HG03457 (cell line): ENCODE measurements at regions not wholly inside any gene's neighbourhood (a gene's known extent, or its start where the extent isn't known, plus 50 kb on each side); places are given as distances from the start of the nearest gene placed in this dataset.
"Not testable (repeated sequence)": the region's sequence is repeated elsewhere in the genome, so short reads cannot be mapped to it uniquely, and the experiment has no call there.

Source experiments
- ATAC-seq: cut with Tn5 transposase; IDR thresholded peaks from one replicate; pipeline ENCODE4 v1.9.1; 2021; ENCODE audit warnings: moderate number of reproducible peaks; ENCODE audit not compliant: unreplicated experiment

DNA sequence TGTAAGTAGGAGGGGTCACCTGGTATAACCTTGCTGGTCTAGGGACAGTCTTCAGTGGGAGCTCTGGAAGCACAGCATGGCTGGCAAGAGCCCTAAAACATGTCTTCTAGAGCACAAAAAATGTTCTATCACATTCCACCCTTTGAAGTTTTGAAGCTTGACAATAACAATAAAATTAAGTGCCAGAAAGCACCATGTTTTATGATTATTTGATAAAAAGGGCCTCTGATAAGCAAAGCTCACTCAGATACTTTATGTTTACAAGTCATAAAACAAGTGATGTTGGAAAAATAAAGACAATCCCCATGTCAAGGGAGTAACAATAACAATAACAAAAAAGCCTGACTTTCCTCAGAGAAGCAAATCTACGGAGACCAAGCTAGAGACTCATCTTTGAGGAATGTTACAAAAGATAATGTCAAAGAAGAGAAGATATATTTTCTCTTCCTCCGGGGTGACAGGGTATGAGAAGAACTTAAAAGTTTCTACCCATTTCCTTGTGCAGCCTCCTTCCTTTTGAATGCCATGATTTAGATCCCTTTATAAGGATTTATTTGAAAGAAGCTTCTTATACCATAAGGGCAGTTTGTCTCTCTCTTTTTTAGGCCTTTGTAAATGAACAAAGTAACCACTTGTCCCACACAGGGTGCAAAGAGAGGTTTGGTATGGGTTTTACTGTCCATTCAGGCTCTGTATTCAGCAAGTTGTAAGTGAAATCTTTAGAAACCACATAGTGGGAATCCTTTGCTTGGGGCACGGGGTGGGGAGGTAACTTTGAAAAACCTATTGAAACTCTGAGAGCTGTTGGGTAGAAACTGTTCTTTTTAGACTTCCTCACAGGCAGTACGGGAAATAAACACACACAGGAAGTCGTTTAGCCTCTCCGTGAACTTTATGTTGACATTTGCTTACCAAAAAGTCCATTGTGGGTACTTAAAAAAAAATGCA is 109.6 kb upstream of the RBMS3 start:
- ATAC-seq: no peak

DNA sequence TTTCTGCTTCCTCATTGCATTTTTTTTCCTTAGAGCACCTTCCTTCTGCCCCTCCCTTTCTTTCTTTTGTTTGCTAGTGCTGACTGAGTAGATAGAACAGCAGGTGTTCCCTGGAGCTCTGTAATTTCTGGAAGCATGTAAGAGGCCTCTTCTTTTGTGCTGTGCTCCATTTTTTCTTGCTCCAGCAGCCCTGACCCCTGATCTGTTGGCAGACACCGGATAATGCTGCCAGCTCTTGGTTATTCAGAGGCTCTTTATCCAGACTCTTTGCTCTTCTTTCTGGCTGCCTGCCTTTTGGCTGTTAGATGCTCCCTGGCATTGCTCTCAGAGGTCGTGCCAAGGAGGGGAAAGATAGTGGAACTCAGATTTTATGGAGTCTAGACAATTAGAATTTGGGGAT is 104.4 kb upstream of the RBMS3 start:
- no peak for ATAC-seq

DNA sequence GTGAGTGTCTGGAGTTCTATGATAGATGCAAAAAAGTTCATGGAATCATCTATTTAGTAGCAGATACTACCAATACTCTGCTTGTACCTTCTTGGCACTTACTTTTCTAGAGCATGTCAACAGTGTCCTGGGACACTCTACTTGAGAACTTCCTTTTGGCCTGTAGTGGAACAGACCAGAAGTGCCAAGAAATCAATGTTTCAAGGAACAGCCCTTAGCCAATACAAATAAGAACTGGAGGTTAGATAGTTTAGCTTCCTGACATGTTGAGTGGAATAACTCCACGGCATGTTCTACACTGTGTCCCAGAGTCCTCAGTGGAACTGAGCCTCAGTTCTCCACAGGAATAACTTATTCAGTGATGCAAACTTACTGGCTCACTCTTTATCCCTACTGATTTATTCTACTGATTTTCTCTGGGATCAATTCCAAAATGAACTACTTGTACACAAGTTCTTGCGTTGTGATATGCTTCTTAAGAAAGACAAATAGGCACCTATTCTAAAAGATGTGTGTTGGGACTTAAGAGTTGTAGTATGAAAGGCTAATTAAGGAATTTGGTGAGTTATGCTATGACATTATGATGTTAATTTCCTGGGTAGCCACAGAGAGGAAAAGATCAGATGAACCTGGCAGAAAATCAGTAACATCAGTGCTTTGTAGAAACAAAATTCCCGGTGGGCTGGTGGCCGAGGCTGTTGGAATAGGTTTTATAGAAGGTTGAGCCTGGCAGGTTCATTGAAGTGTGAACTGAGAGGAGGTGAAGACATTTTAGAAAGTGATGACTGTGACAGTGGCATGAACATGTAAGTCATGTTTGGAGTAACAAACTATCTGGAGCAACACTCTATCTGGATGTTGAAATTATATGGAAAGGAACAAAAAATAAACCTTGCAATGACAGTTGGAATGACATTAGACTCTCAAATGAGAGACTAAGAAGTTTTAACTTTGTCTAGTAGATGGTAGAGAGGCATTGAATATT is 101.8 kb upstream of the RBMS3 start:
- no peak for ATAC-seq

DNA sequence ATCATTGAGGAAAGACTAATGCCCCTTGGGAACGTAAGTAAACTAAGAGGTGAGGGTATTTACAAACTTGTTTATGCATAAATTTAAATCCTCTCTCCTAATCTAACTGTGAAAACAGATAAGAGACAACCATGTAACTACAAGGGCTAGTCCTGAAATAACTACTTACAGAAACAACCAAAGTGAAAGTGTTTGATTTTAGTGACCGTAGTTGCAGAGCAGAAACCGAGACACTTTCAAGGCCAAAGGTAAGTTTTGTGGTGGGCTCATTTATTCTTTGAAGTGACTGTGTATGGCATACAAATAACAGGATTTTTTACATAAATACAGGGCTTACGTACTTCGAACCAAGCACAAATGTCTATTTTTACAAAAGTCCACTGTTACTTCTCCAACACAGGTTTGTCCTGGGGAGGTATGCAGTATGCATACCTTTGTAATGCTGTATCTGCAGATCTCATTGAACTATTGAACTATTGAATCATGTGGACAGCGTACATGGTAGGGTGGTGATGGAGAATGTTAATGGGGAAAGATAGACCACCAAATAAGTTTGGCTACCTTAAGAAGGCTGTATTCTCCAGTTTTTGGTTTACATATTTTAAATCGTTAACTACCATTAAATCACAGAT is 99.6 kb upstream of the RBMS3 start:
- no peak for ATAC-seq

DNA sequence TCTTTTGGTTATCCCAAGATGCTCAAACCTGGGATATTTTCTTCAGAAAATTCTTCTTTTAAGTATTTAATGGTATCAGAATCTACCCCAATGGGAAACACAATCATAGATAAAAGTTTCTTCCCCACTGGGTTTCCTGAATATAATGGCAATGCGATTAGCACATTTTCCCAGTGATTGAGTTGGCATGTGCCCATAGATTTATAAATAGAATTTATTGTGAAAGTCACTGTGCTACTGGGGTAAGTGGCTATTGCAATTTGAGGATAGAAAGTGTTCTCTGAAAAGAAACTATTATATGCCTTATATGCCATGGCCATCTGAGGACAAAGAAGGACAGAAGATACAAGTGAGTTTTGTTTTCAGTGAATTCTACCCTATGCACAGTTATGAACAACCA is 99.0 kb upstream of the RBMS3 start:
- ATAC-seq: no peak

DNA sequence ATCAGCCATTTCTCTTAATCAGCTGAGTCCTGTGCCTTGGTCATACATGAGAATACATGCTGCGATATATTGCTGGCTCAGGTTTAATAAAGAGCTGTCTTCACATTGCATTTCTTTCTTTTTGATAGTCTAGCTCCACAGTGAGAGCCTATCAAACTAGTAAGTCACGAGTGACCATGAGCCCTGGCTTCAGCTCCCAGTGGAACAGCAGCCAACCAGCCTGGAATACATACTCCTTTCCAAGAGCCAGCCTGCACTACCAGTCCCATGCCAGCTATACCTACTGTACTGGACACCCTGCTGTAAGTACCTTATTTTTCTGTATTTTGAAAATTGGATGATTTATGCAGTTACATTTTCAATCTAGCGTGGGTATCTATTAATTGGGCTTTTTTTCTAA is 98.0 kb upstream of the RBMS3 start:
- not testable (repeated sequence) for ATAC-seq

DNA sequence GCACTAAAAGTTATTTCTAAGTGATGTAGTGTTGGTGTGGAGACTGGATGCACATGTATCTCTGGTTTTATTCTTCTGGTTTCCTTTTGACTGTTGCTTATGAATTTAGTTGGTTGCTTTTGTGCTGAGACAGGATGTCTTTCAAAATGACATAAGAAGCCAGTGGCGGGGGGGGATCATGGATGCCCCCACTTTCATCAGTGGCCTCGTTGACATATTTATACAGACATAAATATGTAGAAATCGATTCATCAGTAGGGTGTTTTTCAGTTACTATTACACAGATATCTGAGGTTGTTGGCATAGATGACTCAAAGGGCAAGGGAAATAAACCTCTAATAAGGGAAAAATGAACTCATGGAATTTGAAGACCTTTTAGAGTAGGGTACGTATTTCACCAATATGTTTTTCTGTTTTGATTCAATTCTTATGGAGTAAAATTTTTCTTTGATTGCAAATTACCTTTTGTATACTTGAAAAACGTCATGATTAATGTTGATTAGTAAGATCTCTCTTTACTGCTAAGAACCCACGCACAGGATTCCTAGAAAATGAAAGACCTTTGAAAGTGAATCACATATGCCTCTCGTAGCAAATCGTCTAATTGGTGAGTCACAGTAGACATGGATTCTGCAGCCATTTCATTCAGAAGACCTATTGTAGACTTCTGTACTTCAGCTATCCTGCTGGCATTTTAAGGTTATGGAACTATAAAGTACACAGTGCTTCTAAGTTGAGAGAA is 97.4 kb upstream of the RBMS3 start:
- ATAC-seq: no peak

DNA sequence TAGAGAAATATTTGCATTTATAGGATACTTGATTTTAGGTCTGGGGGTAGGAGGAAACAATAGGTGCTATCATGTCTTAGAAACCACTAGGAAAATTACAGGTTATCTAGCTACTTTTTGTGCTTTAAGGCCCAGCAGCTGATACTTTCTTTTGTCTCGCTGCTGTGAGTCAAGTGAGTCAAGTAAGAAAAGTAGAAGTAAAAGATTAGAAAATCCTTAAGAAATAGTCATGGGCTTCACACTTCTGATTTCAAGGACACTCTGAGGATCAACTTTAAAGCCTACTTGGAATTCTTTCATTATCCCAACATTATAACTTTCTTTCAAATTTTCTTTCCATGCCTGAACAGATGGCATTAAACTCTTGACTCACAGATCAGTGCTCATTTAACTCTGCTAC is 95.2 kb upstream of the RBMS3 start:
- no peak for ATAC-seq

DNA sequence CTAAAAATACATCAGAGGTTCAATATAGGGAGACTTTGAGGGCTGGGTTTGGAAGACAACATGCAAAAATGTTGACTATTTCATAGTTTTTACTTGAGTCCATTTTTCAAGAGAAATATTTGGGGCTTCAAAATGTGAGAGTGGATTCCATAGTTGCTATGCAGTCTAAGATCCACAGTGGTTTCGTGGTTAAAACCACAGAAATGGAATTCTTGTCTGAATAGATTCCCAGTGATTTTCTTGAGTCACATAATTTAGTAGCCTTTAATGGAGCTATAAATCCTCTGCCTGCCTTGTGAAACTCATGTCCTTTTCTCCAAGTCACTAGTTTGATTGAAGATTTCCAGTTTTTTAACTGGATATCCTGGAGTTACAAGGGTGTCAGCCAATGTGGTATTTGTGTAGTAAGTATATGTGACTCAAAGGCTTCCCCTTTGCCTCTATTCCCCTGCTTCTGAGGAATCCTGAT is 94.7 kb upstream of the RBMS3 start:
- no peak for ATAC-seq

DNA sequence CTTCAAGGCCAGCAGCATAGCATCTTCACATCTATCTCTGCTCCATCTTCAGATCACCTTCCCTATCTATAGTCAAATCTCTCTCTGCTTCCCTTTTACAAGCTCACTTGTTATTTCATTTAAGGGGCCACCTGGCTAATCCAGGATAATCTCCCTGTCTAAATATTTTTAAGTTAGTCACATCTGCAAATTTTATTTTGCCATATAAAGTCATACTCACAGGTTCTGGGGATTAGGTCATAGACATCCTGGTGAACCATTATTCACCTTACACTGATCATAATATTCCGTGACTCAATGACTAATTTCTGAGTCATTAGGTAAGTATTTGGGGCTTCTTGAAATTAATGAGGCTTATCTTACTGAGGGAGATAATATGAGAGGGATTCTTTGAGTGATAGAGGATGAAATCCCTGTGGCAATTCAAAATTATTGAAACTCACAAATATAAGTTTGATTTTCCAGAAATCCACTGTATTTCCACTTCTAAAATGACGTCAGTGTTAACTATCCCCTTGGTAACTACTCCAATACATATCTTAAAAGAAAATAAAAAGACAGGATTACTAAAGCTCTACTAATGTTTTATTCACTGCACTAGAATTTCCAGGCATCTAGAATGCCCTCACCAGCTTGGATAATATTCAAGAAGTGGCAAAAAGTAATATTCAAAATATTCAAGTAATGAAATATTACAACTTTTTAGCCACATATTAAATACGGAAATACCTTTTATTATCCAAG is 93.7 kb upstream of the RBMS3 start:
- ATAC-seq: no peak

DNA sequence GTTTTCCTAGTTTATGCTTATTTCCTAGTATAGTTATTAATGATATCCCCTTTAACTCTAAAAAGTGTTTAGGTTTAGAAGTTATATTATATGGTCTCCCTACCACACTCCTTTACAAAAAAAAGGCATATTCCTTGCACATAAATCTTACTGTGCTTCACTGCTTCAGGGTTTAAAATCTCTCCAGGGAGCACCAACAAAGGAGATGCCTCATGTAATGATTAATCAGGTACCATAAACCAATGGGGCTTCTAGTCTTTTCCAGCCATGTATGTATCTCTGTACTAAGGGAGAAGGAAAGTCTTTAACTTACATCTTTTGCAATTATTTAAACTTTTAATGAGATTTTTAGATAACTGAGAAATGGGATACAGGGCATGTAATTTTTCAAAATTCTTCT is 91.5 kb upstream of the RBMS3 start:
- ATAC-seq: no peak

DNA sequence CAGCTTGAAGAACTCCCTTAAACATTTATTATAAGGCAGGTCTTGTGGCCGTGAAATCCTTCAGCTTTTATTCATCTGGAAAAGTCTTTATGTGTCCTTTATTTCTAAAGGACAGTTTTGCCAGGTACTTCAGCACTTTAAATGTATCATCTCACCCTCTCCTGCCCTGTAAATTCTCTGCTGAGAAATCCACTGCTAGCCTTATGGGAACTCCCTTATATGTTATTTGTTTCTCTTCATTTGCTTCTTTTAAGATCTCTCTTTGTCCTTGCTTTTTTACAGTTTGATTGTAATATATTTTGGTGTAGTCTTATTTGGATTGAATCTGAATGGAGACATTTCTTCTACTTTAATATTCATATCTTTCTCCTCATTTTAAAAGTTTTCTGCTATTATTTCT is 86.7 kb upstream of the RBMS3 start:
- ATAC-seq: no peak

DNA sequence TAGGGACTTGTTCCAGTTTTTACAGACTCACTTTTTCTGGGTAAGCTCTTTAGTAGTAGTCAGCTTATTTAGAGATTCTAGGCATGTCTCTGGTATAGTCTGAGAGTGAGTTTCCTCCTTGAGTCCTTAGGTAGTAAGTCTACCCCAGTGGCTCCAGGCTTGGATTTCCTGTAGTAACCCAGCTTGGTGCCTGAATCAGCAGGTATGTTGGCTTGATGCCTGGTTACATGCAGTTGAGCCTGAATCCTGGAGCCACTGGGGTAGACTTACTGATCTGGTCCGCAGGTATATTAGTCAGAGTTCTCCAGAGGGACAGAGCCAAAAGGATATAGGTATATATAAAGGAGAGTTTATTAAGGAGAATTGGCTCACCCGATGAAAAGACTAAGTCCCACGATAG is 85.8 kb upstream of the RBMS3 start:
- no peak for ATAC-seq

DNA sequence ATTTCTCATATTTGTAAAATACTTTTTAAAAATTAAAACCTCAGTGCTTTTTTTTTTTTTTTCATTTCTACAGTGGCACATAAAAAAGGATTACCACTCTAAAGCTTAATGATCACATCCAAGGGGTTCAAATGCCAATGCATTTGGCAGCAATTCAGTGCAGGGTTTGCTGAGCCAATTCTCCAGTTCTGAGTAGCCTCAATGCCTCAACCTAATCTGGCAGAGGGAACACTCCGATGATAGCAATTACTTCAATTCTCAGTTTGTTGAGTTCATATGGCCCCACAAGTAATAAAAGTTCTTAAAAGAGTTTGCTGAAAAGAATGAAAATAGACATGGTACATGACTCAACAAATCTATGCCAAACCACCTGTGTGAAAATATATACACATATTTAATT is 79.3 kb upstream of the RBMS3 start:
- no peak for ATAC-seq

DNA sequence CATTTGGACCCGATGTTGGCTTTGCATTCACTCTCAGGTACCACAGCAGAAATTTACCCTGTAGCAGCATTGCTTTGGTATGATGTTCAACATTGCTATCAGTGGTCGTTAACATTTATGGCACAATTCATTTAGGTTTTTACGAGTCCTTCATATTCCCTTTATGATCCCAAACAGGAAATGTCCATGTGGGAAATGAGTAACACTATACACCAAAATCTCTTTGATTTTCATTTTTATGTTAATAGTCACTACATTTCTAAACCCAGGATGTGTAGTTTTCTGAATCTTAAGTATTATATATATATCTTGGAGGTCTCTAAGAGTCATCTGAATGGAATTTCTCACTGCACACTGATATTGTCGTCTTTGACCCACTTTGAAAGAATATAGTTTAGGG is 78.5 kb upstream of the RBMS3 start:
- no peak for ATAC-seq

DNA sequence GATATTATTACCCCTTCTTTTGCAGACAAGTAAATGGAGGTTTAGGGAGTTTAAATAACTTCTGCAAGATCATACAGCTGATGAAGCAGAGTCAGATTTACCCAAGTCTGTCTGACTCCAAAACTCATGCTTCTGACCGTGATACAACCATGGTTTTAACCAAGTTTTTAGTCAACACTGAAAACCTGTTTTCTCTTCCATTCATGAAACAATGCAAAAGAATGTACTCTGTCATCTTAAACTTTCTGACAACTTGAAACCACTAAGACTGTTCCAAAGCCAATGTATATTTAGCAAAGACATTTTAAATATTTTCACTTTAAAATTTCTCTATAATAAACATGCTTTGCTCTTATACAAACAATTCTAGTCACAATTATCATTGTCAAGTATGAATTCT is 77.0 kb upstream of the RBMS3 start:
- ATAC-seq: no peak

DNA sequence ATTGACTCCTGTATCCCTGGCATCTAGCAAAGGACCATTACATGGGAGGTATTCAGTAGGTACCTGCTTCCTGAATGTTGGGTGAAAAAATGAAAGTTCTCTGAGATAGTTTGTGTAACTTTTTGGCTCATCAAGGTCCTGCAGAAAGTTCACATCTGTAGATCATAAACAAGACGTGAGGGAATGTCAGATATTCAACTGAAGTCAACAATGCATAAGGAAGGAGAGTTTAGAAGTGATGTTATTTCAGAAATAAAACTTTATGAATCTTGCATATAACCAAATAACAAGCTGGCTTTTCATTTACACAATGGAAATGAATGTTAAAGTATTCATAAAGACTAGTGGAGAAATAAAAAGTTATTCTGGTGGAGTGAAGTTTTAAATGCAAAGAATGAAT is 73.4 kb upstream of the RBMS3 start:
- ATAC-seq: no peak

DNA sequence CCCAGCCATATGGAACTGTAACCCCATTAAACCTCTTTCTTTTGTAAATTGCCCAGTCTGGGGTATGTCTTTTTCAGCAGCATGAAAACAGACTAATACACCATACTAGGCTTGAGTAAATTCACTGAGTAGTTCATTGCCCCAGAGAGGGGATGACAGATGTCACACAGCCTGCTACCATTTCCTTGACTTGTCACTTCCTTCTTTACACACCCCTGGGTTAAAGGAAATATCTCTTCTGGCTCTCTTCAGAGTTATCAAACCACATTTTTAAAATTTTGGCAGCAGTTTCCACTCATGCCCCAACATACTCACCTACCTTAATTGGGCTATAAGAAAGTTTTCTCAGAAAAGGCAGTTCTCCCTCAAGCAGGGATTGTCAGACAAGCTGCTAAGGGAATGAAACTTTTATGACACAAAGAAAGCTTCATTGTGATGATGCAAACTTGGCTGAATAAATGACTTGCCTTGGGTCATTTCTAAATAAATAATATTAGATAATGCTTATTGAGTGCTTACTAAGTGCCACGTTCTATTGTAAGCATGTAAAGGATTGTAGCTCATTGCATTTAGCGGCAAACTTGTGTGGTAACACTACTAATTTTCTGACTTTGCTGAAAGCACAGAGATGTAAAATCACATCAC is 68.0 kb upstream of the RBMS3 start:
- ATAC-seq: no peak

DNA sequence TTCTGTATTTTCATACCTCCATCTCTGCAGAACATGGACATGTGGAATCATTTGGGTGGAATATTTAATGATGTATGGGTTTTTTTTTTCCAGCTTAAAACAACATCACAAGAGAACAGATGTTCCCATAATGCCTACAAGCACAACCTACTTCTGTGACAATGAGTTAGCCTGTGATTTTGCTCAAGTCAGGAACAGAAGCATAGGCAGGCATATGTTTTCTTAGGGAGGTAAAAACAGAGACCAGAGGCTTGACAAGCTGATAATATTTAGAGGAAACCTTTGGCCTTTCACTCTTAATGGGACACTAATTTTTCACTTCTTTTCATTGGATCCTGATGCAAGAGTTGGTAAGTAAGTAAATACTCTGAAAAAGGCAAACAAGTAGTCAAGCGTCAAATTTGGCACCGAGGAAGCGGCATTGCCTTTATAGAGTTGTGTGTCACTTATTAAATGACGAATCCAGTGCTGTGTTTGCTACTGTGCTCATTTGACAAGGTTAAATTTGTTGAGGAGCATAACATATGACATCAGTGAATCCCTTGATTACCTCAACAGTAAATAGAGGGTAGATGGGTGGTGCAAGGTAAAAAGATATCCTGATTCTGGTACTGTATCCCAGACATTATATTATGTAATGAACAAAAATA is 66.7 kb upstream of the RBMS3 start:
- ATAC-seq: no peak
